DOHH2 (cell line): ENCODE measurements at regions not wholly inside any gene's neighbourhood (a gene's known extent, or its start where the extent isn't known, plus 50 kb on each side); places are given as distances from the start of the nearest gene placed in this dataset.

Experiments
- H3F3A ChIP-seq: fragments of 200-600 bp; sonication (generic), shearing (Covaris generic); 2 replicates; pipeline ENCODE4 v1.6.0; 2016; ENCODE audit warnings: antibody characterized with exemption, mild to moderate bottlenecking; ENCODE audit not compliant: control insufficient read depth, insufficient read depth
- H3K27ac ChIP-seq: fragments of 200-600 bp; sonication (generic); 2 replicates; pipeline ENCODE4 v1.5.1; 2014; ENCODE audit warnings: low read depth, mild to moderate bottlenecking, low read length, moderate library complexity
- H3K27me3 ChIP-seq: fragments of 200-600 bp; sonication (generic); 2 replicates; pipeline ENCODE4 v1.6.1; 2014; ENCODE audit warnings: mild to moderate bottlenecking, low read length, mixed read lengths; ENCODE audit not compliant: control insufficient read depth
- H3K36me3 ChIP-seq: fragments of 200-600 bp; sonication (generic); 2 replicates; pipeline ENCODE4 v1.6.1; 2014; ENCODE audit warnings: mild to moderate bottlenecking, low read length, moderate library complexity, mixed read lengths; ENCODE audit not compliant: control insufficient read depth
- H3K4me1 ChIP-seq: fragments of 200-600 bp; sonication (generic); 2 replicates; pipeline ENCODE4 v1.6.1; 2014; ENCODE audit warnings: mild to moderate bottlenecking, low read length, mixed read lengths; ENCODE audit not compliant: control insufficient read depth
- H3K4me2 ChIP-seq: fragments of 200-600 bp; sonication (generic); 2 replicates; pipeline ENCODE4 v1.6.0; 2014; ENCODE audit warnings: mild to moderate bottlenecking, low read length, moderate library complexity
- H3K4me3 ChIP-seq: fragments of 200-600 bp; sonication (generic); 2 replicates; pipeline ENCODE4 v1.5.1; 2014; ENCODE audit warnings: mild to moderate bottlenecking, low read length, mixed read lengths
- H3K79me2 ChIP-seq: fragments of 200-600 bp; sonication (generic); 2 replicates; pipeline ENCODE4 v1.6.1; 2014; ENCODE audit warnings: mild to moderate bottlenecking, low read length, mixed read lengths; ENCODE audit not compliant: control insufficient read depth
- H3K9me2 ChIP-seq: fragments of 200-600 bp; sonication (generic); replicated peaks from 2 replicates; pipeline ENCODE4 v1.6.1; 2014; ENCODE audit warnings: mild to moderate bottlenecking, low read length, mixed read lengths; ENCODE audit not compliant: control insufficient read depth
- H3K9me3 ChIP-seq: fragments of 200-600 bp; sonication (generic); 2 replicates; pipeline ENCODE4 v1.6.1; 2014; ENCODE audit warnings: antibody characterized with exemption, low read length, mixed read lengths; ENCODE audit not compliant: control insufficient read depth, insufficient read depth
- H4K20me1 ChIP-seq: fragments of 200-600 bp; sonication (generic); 2 replicates; pipeline ENCODE4 v1.6.0; 2014; ENCODE audit warnings: low read depth, mild to moderate bottlenecking, antibody characterized with exemption, low read length, moderate library complexity; ENCODE audit not compliant: control insufficient read depth, insufficient read depth
- EZH2phosphoT487 ChIP-seq: fragments of 200-600 bp; sonication (generic); IDR thresholded peaks from 2 replicates; pipeline ENCODE4 v1.6.1; 2017; ENCODE audit warnings: borderline replicate concordance, mild to moderate bottlenecking, antibody characterized with exemption, low read length, moderate library complexity, mixed read lengths
- TF ChIP-seq, protein P1 (sequence below): fragments of 200-600 bp; sonication (generic); IDR thresholded peaks from one replicate; pipeline ENCODE4 v1.5.1; 2014; ENCODE audit warnings: antibody characterized with exemption, mild to moderate bottlenecking, low read depth, low read length; ENCODE audit not compliant: poor library complexity, severe bottlenecking

DNA sequence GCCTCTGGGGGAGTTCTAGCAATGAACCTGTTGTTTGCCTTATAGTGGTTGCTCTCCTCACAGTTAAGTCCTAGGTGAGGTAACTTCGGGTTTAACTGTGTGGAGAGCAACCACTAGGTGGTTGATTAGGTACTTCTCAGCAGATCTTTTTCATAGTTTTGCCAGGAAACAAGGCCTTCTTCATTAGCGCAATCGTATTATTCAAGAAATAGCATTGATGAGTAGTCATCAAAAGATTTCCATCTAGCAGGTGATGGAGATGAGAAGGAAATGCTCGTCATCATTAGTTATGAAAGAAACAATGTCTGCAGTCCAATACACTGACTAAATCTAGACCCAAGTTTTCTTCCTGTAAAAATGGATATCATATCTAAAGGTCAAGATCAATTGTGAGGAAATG is 923.3 kb downstream of the AACS start:
- Histone ChIP-seq H3K4me1 (no peaks in the 10 kb centered on the region), H3K9me2 (no peaks in the 10 kb centered on the region), H3K27ac (no peak overlapping the region), H3K4me2 (no peak overlapping the region), H3K36me3 (no peaks in the 10 kb centered on the region), H3K27me3 (no peaks in the 10 kb centered on the region), H4K20me1 (no peaks in the 10 kb centered on the region), H3K79me2 (no peaks in the 10 kb centered on the region), H3K9me3 (no peaks in the 10 kb centered on the region), H3K4me3 (no peak overlapping the region), H3F3A (no peaks in the 10 kb centered on the region)
- TF ChIP-seq EZH2phosphoT487, result no peak
- TF ChIP-seq, protein P1, sequence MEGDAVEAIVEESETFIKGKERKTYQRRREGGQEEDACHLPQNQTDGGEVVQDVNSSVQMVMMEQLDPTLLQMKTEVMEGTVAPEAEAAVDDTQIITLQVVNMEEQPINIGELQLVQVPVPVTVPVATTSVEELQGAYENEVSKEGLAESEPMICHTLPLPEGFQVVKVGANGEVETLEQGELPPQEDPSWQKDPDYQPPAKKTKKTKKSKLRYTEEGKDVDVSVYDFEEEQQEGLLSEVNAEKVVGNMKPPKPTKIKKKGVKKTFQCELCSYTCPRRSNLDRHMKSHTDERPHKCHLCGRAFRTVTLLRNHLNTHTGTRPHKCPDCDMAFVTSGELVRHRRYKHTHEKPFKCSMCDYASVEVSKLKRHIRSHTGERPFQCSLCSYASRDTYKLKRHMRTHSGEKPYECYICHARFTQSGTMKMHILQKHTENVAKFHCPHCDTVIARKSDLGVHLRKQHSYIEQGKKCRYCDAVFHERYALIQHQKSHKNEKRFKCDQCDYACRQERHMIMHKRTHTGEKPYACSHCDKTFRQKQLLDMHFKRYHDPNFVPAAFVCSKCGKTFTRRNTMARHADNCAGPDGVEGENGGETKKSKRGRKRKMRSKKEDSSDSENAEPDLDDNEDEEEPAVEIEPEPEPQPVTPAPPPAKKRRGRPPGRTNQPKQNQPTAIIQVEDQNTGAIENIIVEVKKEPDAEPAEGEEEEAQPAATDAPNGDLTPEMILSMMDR, result no peak

DNA sequence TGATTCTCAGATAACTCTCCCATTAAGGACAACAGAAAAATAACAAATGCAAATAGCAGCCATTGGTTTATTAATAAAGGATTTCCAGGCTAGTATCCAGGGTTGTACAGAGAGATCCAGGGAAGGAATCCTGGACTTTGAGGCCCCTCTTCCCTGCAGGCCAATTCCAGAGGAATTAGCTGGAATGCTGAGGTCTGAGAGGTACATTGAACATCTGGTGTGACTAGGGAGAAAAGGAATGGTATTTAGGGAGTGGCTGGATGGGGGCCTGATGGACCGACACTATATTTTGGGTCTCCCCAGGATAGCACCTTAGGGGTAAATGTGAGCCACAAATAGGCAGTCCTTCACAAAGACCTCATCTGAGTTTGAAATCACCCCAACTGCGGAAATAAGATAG is 924.5 kb downstream of the AACS start:
- H3K4me1 ChIP-seq, result no peaks in the 10 kb centered on the region
- H3F3A ChIP-seq, result no peaks in the 10 kb centered on the region
- no peaks in the 10 kb centered on the region for H3K79me2 ChIP-seq
- no peaks in the 10 kb centered on the region for H4K20me1 ChIP-seq
- no peaks in the 10 kb centered on the region for H3K9me3 ChIP-seq
- H3K27ac ChIP-seq, result no peak overlapping the region
- H3K27me3 ChIP-seq, result no peaks in the 10 kb centered on the region
- no peak overlapping the region for H3K4me2 ChIP-seq
- H3K4me3 ChIP-seq, result no peak overlapping the region
- no peaks in the 10 kb centered on the region for H3K9me2 ChIP-seq
- H3K36me3 ChIP-seq, result no peaks in the 10 kb centered on the region
- TF ChIP-seq, protein P1, result no peak
- no peak for TF ChIP-seq EZH2phosphoT487

DNA sequence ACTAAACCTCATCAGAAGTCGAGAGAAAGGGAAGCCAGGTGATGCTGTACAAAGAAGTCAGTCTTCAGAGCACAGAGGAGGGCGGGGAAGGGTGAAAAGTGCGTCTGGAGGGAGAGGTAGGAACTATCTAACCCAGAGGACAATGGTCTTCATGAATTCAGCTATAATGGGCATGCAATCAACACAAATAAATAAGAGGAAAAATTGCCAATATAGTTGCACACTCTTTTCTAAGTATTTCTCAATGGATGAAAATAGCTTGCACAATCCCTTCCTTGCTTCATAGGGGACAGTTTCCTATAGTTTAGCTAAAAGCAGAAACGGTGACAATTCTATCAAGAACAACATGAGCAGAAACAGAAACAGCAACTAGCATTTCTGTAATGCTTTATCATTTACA is 931.2 kb downstream of the AACS start:
- Histone ChIP-seq H4K20me1 (no peaks in the 10 kb centered on the region), H3K9me3 (no peaks in the 10 kb centered on the region), H3K4me2 (no peak overlapping the region), H3K4me3 (no peak overlapping the region), H3K9me2 (no peaks in the 10 kb centered on the region), H3K27me3 (no peaks in the 10 kb centered on the region), H3K36me3 (no peaks in the 10 kb centered on the region), H3K27ac (no peak overlapping the region), H3F3A (no peaks in the 10 kb centered on the region), H3K4me1 (no peaks in the 10 kb centered on the region), H3K79me2 (no peaks in the 10 kb centered on the region)
- TF ChIP-seq, protein P1, result no peak
- TF ChIP-seq EZH2phosphoT487, result no peak

DNA sequence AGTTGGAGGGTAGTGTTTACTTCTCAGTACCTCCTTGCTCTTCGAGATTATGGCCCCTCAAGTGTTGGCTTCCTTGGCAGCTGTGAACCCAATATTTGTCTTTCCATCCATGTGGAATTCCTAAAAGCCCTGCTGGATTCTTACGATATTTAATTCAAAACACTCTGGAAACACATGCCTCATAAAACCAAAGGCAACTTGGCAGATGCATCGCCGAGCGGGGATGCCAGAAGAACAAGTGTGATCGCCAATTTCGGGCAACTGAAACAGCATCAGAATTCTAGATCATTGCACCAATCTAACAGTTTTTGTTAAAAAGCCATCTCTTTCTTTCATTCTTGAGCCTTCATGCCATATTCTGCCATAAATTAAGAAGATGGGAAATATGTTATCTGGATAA is 934.4 kb downstream of the AACS start:
- TF ChIP-seq, protein P1, result no peak
- no peak for TF ChIP-seq EZH2phosphoT487

More for the DNA sequence above, 934.4 kb downstream of the AACS start:
- Histone ChIP-seq H3K36me3 (no peaks in the 10 kb centered on the region), H3K79me2 (no peaks in the 10 kb centered on the region), H3F3A (no peaks in the 10 kb centered on the region), H3K27ac (no peak overlapping the region), H3K4me1 (no peaks in the 10 kb centered on the region), H3K9me3 (no peaks in the 10 kb centered on the region), H3K4me3 (no peak overlapping the region), H3K27me3 (no peaks in the 10 kb centered on the region), H3K9me2 (no peaks in the 10 kb centered on the region), H3K4me2 (no peak overlapping the region), H4K20me1 (no peaks in the 10 kb centered on the region)
